Activated T-helper 1 cell treated with anti-CD3 and anti-CD28 coated beads, Interleukin-2, amount 50 U/mL, for 16 hours (primary cell): ENCODE measurements at regions not wholly inside any gene's neighbourhood (a gene's known extent, or its start where the extent isn't known, plus 50 kb on each side); places are given as distances from the start of the nearest gene placed in this dataset.
"Not testable (repeated sequence)": the region's sequence is repeated elsewhere in the genome, so short reads cannot be mapped to it uniquely, and the experiment has no call there.

Experiments
- DNase-seq, 2 donors: peaks; one replicate each; pipeline ENCODE4 v3.0.0-alpha.2; 2020; ENCODE audit warnings: low read depth in 1 of 2, low spot score in 1 of 2

- no peak for DNase-seq
These were observed 109.2 kb upstream of the RAB12 start for GRCh38 chr18:8499810-8500675.

- DNase-seq: no peak
These were observed 108.2 kb upstream of the RAB12 start for GRCh38 chr18:8501044-8501443.

- no peak for DNase-seq
These were observed 106.0 kb upstream of the RAB12 start for GRCh38 chr18:8503248-8503647.

GRCh38 chr18:8504424-8504823 lies 104.8 kb upstream of the RAB12 start:
- no peak for DNase-seq

GRCh38 chr18:8504880-8505435 lies 104.3 kb upstream of the RAB12 start:
- no peak for DNase-seq

- no peak for DNase-seq
These were observed 102.8 kb upstream of the RAB12 start for GRCh38 chr18:8506251-8507049.

- no peak for DNase-seq
These were observed 101.9 kb upstream of the RAB12 start for GRCh38 chr18:8507361-8507760.

GRCh38 chr18:8507915-8508705 lies 101.1 kb upstream of the RAB12 start:
- DNase-seq: no peak

- DNase-seq: no peak
These were observed 96.0 kb upstream of the RAB12 start for GRCh38 chr18:8513249-8513648.

GRCh38 chr18:8514409-8514808 lies 94.8 kb upstream of the RAB12 start:
- no peak for DNase-seq

- DNase-seq: no peak
These were observed 93.9 kb upstream of the RAB12 start for GRCh38 chr18:8515142-8515865.

GRCh38 chr18:8516371-8517250 lies 92.6 kb upstream of the RAB12 start:
- no peak for DNase-seq

GRCh38 chr18:8517276-8517675 lies 92.0 kb upstream of the RAB12 start:
- DNase-seq: no peak

- no peak for DNase-seq
These were observed 90.1 kb upstream of the RAB12 start for GRCh38 chr18:8519102-8519501.

GRCh38 chr18:8520266-8520665 lies 89.0 kb upstream of the RAB12 start:
- no peak for DNase-seq

- DNase-seq: no peak
These were observed 86.5 kb upstream of the RAB12 start for GRCh38 chr18:8522756-8523155.

GRCh38 chr18:8525692-8526091 lies 83.5 kb upstream of the RAB12 start:
- no peak for DNase-seq

- DNase-seq: no peak
These were observed 82.9 kb upstream of the RAB12 start for GRCh38 chr18:8526332-8526731.

GRCh38 chr18:8529609-8530008 lies 79.6 kb upstream of the RAB12 start:
- no peak for DNase-seq

- not testable (repeated sequence) for DNase-seq
These were observed 78.2 kb upstream of the RAB12 start for GRCh38 chr18:8531084-8531483.
